ENCODE measurements at regions not wholly inside any gene's neighbourhood (a gene's known extent, or its start where the extent isn't known, plus 50 kb on each side); places are given as distances from the start of the nearest gene placed in this dataset.

DNA sequence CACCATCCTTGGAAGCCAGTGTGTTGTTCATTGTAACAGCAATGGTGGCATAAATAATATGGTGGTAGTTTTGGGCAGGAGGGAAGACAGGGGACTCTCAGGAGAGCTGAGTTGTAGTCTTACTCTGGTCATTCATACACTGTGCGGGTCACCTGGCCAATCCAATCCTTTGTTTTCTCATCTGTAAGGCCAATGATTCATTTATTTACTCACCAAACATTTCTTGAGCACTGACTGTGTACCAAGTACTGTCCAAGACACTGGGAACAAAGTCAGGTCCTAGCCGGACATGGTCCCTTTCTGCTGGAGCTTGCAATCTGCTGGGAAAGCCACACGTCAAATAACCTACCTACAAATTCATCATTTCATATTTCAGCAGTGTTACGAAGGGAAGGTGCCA, 302.7 kb downstream of the CYP26B1 start (continued):
- TF ChIP-seq CHD7 (IDR thresholded peaks at IDR 0.05; ENCODE audit: insufficient replicate concordance, low read length) (no peak), JUND (IDR thresholded peaks at IDR 0.05; ENCODE audit: low read length) (no peak), POLR2A (IDR thresholded peaks at IDR 0.05; ENCODE audit: control extremely low read depth in 1 of 2, low read depth in 2 of 2, low read length in 2 of 2) (no peak), KDM4A (IDR thresholded peaks at IDR 0.05; ENCODE audit: low read depth, low read length, severe bottlenecking) (no peak), NRF1 (IDR thresholded peaks at IDR 0.05; ENCODE audit: low read depth, low read length) (no peak), RAD21 (IDR thresholded peaks at IDR 0.05 in 1 of 2, conservative IDR thresholded peaks at IDR 0.05 in 1 of 2; ENCODE audit: low read depth in 2 of 2, low read length in 2 of 2) (no peak), EZH2 (IDR thresholded peaks at IDR 0.05; ENCODE audit: low read depth, low read length, severe bottlenecking) (no peak), EGR1 (IDR thresholded peaks at IDR 0.05; ENCODE audit: borderline replicate concordance, low read depth, low read length) (no peak), TEAD4 (IDR thresholded peaks at IDR 0.05; ENCODE audit: low read depth, low read length) (no peak)
- TF ChIP-seq, protein P1, sequence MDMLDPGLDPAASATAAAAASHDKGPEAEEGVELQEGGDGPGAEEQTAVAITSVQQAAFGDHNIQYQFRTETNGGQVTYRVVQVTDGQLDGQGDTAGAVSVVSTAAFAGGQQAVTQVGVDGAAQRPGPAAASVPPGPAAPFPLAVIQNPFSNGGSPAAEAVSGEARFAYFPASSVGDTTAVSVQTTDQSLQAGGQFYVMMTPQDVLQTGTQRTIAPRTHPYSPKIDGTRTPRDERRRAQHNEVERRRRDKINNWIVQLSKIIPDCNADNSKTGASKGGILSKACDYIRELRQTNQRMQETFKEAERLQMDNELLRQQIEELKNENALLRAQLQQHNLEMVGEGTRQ (IDR thresholded peaks at IDR 0.05; ENCODE audit: low read length): no peak
